ENCODE measurements at regions not wholly inside any gene's neighbourhood (a gene's known extent, or its start where the extent isn't known, plus 50 kb on each side); places are given as distances from the start of the nearest gene placed in this dataset.

- Histone ChIP-seq H3K4me2 (no peak overlapping the region), H3K9ac (no peak overlapping the region), H3K27me3 (no peaks in the 10 kb centered on the region), H3K36me3 (no peaks in the 10 kb centered on the region), H3K4me1 (no peaks in the 10 kb centered on the region), H3K4me3 (no peak overlapping the region), H4K20me1 (no peaks in the 10 kb centered on the region), H3K27ac (no peak overlapping the region), H3K9me3 (replicated peaks in 1 of 11) (no peaks in the 10 kb centered on the region)
- no peak for TF ChIP-seq Cebpa-rat (IDR thresholded peaks at IDR 0.05)
These were observed 210.6 kb downstream of the C1D start for GRCh38 chr2:67851956-67852824.

- TF ChIP-seq Cebpa-rat (IDR thresholded peaks at IDR 0.05) = no peak
- Histone ChIP-seq H3K9me3 (replicated peaks in 1 of 11) (no peaks in the 10 kb centered on the region), H4K20me1 (no peaks in the 10 kb centered on the region), H3K36me3 (no peaks in the 10 kb centered on the region), H3K4me1 (no peaks in the 10 kb centered on the region), H3K4me2 (no peak overlapping the region), H3K27me3 (no peaks in the 10 kb centered on the region), H3K4me3 (no peak overlapping the region), H3K9ac (no peak overlapping the region), H3K27ac (no peak overlapping the region)
These were observed 208.6 kb downstream of the C1D start for GRCh38 chr2:67854103-67854743.

GRCh38 chr2:67854798-67855197 is 208.0 kb downstream of the C1D start:
- H3K4me2 ChIP-seq = no peak overlapping the region
- TF ChIP-seq Cebpa-rat (IDR thresholded peaks at IDR 0.05) = no peak
- no peak overlapping the region for H3K4me3 ChIP-seq
- H3K9me3 ChIP-seq (replicated peaks in 1 of 11) = no peaks in the 10 kb centered on the region
- H3K27ac ChIP-seq = no peak overlapping the region
- no peaks in the 10 kb centered on the region for H4K20me1 ChIP-seq
- H3K36me3 ChIP-seq = no peaks in the 10 kb centered on the region
- no peak overlapping the region for H3K9ac ChIP-seq
- H3K4me1 ChIP-seq = no peaks in the 10 kb centered on the region
- H3K27me3 ChIP-seq = no peaks in the 10 kb centered on the region

GRCh38 chr2:67856866-67857265 is 205.9 kb downstream of the C1D start:
- TF ChIP-seq Cebpa-rat (IDR thresholded peaks at IDR 0.05) = no peak
- H3K27ac ChIP-seq = no peak overlapping the region
- H3K4me3 ChIP-seq = no peak overlapping the region
- H3K4me1 ChIP-seq = no peaks in the 10 kb centered on the region
- no peaks in the 10 kb centered on the region for H3K9me3 ChIP-seq (replicated peaks in 1 of 11)
- H3K36me3 ChIP-seq = no peaks in the 10 kb centered on the region
- H3K27me3 ChIP-seq = no peaks in the 10 kb centered on the region
- no peaks in the 10 kb centered on the region for H4K20me1 ChIP-seq
- no peak overlapping the region for H3K4me2 ChIP-seq
- H3K9ac ChIP-seq = no peak overlapping the region

GRCh38 chr2:67857836-67858235 is 205.0 kb downstream of the C1D start:
- H3K27me3 ChIP-seq = no peaks in the 10 kb centered on the region
- no peaks in the 10 kb centered on the region for H3K9me3 ChIP-seq (replicated peaks in 1 of 11)
- TF ChIP-seq Cebpa-rat (IDR thresholded peaks at IDR 0.05) = no peak
- H4K20me1 ChIP-seq = no peaks in the 10 kb centered on the region
- H3K4me1 ChIP-seq = no peaks in the 10 kb centered on the region
- H3K27ac ChIP-seq = no peak overlapping the region
- no peaks in the 10 kb centered on the region for H3K36me3 ChIP-seq
- no peak overlapping the region for H3K9ac ChIP-seq
- H3K4me3 ChIP-seq = no peak overlapping the region
- no peak overlapping the region for H3K4me2 ChIP-seq

- H3K4me2 ChIP-seq = no peak overlapping the region
- no peaks in the 10 kb centered on the region for H3K36me3 ChIP-seq
- H3K9ac ChIP-seq = no peak overlapping the region
- H3K4me3 ChIP-seq = no peak overlapping the region
- no peaks in the 10 kb centered on the region for H4K20me1 ChIP-seq
- no peaks in the 10 kb centered on the region for H3K4me1 ChIP-seq
- H3K9me3 ChIP-seq (replicated peaks in 1 of 11) = no peaks in the 10 kb centered on the region
- no peak for TF ChIP-seq Cebpa-rat (IDR thresholded peaks at IDR 0.05)
- H3K27ac ChIP-seq = no peak overlapping the region
- H3K27me3 ChIP-seq = no peaks in the 10 kb centered on the region
These were observed 203.9 kb downstream of the C1D start for GRCh38 chr2:67858886-67859285.

GRCh38 chr2:67865917-67866316 is 196.9 kb downstream of the C1D start:
- no peak overlapping the region for H3K9ac ChIP-seq
- no peak overlapping the region for H3K27ac ChIP-seq
- H3K36me3 ChIP-seq = no peaks in the 10 kb centered on the region
- H3K4me1 ChIP-seq = no peaks in the 10 kb centered on the region
- no peak overlapping the region for H3K4me3 ChIP-seq
- H3K4me2 ChIP-seq = no peak overlapping the region
- TF ChIP-seq Cebpa-rat (IDR thresholded peaks at IDR 0.05) = no peak
- H3K27me3 ChIP-seq = no peaks in the 10 kb centered on the region
- H3K9me3 ChIP-seq (replicated peaks in 1 of 11) = no peaks in the 10 kb centered on the region
- H4K20me1 ChIP-seq = no peaks in the 10 kb centered on the region

GRCh38 chr2:67867735-67868134 is 195.1 kb downstream of the C1D start:
- Histone ChIP-seq H3K9me3 (replicated peaks in 1 of 11) (no peaks in the 10 kb centered on the region), H3K27me3 (no peaks in the 10 kb centered on the region), H3K27ac (no peak overlapping the region), H3K4me1 (peaks cover 0 to 9% (median 0%) of the 10 kb centered on the region in 10 experiments; a peak in 4 of 20 replicates), H3K36me3 (no peaks in the 10 kb centered on the region), H3K4me3 (no peak overlapping the region), H4K20me1 (no peaks in the 10 kb centered on the region), H3K9ac (no peak overlapping the region), H3K4me2 (no peak overlapping the region)
- no peak for TF ChIP-seq Cebpa-rat (IDR thresholded peaks at IDR 0.05)

GRCh38 chr2:67871686-67872412 is 191.0 kb downstream of the C1D start:
- H3K27me3 ChIP-seq = no peaks in the 10 kb centered on the region

More at GRCh38 chr2:67871686-67872412, 191.0 kb downstream of the C1D start:
- Histone ChIP-seq H3K4me3 (no peak overlapping the region), H3K4me2 (peak overlapping the region in 6 of 11 experiments; percentile 5 to 39 (median 17); a peak in 8 of 22 replicates), H3K9ac (no peak overlapping the region), H3K9me3 (replicated peaks in 1 of 11) (no peaks in the 10 kb centered on the region), H4K20me1 (no peaks in the 10 kb centered on the region), H3K36me3 (no peaks in the 10 kb centered on the region), H3K27ac (no peak overlapping the region), H3K4me1 (peaks cover 0 to 9% (median 0%) of the 10 kb centered on the region in 10 experiments; a peak in 4 of 20 replicates)
- no peak for TF ChIP-seq Cebpa-rat (IDR thresholded peaks at IDR 0.05)
